ENCODE measurements at regions not wholly inside any gene's neighbourhood (a gene's known extent, or its start where the extent isn't known, plus 50 kb on each side); places are given as distances from the start of the nearest gene placed in this dataset.
"Not testable (repeated sequence)": the region's sequence is repeated elsewhere in the genome, so short reads cannot be mapped to it uniquely, and the experiment has no call there.

DNA sequence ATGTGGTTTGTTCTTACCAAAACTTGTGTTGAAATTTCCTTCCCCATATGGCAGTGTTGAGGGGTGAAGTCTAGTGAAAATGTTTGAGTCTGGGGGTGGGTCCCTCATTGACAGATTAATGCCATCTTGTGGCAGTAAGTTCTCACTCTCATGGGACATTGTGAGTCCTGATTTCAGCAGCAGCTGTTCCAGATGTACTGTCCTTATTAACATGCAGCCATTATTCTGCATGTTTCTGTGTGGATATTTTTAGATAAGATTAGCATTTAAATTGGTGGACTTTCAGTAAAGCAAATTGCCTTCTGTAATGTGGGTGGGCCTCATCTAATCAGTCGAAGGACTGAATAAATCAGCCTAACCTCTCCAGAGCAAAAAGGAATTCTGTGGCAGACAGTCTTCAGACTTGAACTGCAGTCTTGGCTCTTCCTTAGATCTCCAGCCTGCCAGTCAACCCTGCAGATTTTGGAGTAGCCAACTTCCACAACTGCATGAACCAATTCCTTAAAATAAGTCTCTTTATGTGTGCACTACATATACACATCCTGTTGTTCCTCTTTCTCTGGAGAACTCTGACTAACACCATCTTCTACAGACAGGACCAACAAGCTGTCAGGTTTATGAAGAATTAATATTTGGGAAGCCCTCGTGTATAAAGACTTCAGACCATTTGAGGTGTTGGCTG, 138.7 kb upstream of the ZNF516 start:
- Mint-ChIP-seq H3K27ac (no peak overlapping the region), H3K36me3 (peaks cover 0 to 4% of the 10 kb centered on the region in 2 donors), H3K9me3 (no peaks in the 10 kb centered on the region)
- DNase-seq (ENCODE audit: low spot score in 2 of 2) (no peak), ATAC-seq (no peak)

DNA sequence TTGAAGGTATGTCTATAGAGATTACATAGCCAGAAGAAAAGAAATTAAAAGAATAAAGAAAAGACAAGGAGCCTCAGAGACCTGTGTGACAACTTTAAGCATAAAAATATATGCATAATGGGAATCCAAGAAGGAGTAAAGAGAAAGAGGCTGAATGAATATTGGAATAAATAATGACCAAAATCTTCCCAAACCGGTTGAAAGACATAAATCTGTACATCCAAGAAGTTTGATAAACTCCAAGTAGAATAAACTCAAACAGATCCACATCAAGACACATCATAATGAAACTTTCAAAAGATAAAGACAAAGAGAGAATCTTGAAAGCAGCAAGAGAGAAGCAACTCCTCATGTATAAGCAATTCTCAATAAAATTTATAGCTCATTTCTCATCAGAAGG, 132.4 kb upstream of the ZNF516 start:
- H3K27ac Mint-ChIP-seq: no peak overlapping the region
- H3K9me3 Mint-ChIP-seq: peaks cover 0 to 4% of the 10 kb centered on the region in 2 donors
- ATAC-seq (no peak), DNase-seq (ENCODE audit: low spot score in 2 of 2) (no peak)
- peaks cover 0 to 4% of the 10 kb centered on the region in 2 donors for H3K36me3 Mint-ChIP-seq

DNA sequence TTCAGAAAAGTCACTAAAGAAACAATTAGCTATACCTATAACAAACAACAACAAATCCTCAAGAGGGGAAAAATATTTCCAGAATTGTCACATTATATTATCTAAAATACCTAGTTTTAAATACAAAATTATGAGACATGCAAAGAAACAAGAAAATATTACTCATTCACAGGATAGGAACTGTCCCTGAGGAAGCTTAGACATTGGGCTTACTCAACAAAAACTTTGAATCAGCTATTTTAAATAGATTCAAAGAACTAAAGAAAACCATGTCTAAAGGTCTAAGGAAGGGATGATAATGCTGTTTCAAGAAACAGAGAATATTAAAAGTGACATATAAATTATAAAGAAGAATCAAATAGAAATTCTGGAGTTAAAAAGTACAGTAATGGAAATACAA, 131.9 kb upstream of the ZNF516 start:
- Mint-ChIP-seq H3K27ac (no peak overlapping the region), H3K9me3 (peaks cover 0 to 4% of the 10 kb centered on the region in 2 donors), H3K36me3 (peaks cover 0 to 4% of the 10 kb centered on the region in 2 donors)
- DNase-seq (ENCODE audit: low spot score in 2 of 2): no peak
- ATAC-seq: no peak

DNA sequence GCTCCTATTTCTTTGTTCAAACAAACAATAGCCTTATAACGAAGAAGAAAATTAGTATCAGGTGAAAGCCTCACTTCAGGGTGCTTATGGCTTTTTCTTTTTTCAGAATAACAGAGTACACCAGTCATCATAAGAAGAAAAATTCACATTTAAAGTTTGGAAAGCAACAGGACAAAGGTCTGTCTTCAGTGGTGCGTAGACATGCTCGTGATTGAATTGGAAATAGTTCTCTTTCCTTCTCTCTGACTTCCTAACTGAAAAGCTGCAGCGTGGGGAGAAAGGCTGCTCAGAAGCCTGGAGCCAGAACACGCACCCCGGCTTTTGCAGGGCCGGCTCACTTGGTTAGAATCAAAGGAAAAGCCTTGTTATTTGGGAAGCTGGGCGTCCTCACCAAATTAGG, 127.6 kb upstream of the ZNF516 start:
- no peak for DNase-seq (ENCODE audit: low spot score in 2 of 2)
- no peak for ATAC-seq
- Mint-ChIP-seq H3K36me3 (no peaks in the 10 kb centered on the region), H3K9me3 (no peaks in the 10 kb centered on the region), H3K27ac (no peak overlapping the region)

DNA sequence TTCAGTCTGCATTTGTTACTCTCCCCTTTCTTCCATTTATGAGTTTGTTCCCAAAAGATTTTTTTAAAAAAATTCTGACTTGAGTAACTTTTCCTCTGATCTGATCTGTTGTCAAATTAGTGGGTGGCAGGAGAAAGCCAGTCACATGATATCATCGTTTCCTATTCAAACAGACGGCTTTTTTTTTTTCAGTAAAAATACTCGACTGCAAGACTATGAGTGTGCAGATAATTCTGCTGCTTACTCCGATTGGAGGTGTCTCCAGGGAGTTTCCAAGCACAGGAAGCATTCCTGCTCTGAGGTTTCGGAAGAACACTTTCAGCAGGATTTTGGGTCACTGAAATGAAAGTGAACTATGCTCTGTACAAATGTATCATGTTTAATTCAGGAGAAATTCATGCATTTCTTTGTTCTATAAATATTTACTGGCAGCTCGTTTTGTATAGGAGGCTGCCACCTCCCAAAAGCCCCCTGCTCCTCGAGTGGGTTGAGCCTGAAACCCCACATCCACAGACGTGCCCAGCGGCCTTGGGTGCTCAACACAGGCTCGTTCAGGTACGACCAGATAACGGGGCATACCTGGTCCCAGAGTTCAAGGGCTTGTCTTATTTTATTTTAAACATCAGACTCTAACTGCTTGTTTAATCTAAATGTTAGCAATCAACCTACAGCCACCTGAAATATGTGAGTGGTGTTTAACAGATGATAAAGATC, 126.9 kb upstream of the ZNF516 start:
- no peak for ATAC-seq
- Mint-ChIP-seq H3K9me3 (no peaks in the 10 kb centered on the region), H3K36me3 (no peaks in the 10 kb centered on the region), H3K27ac (no peak overlapping the region)
- no peak for DNase-seq (ENCODE audit: low spot score in 2 of 2)

DNA sequence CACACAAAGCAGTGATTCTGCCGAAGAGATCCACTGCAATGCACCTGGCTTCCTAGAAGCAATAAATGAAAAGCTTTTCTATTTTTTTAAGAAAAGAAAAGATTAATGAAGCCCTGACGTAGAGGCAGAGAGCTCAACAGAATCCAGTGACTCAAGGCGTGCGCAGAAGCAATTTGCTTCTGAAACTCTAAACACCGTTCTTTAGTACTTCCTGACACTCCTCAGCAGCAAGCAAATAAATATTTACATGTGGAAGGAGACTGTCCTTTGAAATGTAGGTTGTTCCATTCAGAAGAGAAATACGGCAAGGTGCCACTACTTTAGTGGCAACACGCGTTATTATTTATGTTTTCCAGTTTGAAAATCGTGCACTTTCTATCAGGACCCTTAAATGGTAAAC, 126.2 kb upstream of the ZNF516 start:
- ATAC-seq: no peak
- Mint-ChIP-seq H3K36me3 (no peaks in the 10 kb centered on the region), H3K9me3 (no peaks in the 10 kb centered on the region), H3K27ac (no peak overlapping the region)
- DNase-seq (ENCODE audit: low spot score in 2 of 2): no peak

DNA sequence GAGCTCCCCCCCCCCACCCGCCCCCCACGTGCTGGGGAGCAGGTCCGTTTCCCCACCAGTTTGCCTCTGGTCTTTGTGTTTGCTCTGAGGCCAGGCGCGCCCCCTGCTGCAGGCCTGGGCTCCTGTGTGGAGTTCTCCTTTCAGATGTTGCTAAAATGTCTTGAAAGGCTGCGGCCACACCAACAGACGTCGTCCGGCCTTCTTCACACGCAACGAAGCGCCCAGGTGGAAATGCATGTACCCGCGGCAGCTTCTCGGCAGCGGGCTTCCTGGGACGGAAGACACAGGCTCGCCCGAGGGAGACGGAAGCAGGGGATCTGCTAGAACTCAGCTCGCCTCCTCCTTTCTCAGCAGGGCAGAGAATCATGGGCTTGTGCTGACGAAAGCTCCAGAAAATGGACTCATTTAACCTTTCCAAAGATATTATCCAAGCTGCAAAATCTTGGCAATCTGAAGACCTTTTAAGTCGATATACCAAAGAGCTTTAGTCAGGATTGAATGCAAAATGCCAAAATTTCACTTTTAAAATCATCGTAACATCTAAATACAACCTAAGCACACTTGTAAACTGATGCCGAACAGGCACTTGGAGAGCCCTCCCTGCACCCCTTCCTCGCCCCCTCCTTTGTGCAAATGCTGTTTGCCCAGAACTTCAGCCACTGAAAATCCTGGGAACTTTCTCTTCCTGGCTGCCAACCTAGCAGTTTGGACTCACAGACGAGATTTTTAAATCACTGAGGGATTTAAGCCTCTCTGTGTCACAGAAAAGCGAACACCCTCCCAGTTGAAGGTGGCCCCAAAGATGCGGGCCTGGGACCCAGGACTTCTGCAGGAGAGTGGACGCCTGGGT, 125.5 kb upstream of the ZNF516 start:
- no peaks in the 10 kb centered on the region for H3K9me3 Mint-ChIP-seq
- H3K27ac Mint-ChIP-seq: peak overlapping the region in 1 of 2 donors; percentile 17
- peak in 1 of 2 donors; percentile 26 for DNase-seq (ENCODE audit: low spot score in 2 of 2)
- no peaks in the 10 kb centered on the region for H3K36me3 Mint-ChIP-seq
- ATAC-seq: peak; percentile 72 to 74

DNA sequence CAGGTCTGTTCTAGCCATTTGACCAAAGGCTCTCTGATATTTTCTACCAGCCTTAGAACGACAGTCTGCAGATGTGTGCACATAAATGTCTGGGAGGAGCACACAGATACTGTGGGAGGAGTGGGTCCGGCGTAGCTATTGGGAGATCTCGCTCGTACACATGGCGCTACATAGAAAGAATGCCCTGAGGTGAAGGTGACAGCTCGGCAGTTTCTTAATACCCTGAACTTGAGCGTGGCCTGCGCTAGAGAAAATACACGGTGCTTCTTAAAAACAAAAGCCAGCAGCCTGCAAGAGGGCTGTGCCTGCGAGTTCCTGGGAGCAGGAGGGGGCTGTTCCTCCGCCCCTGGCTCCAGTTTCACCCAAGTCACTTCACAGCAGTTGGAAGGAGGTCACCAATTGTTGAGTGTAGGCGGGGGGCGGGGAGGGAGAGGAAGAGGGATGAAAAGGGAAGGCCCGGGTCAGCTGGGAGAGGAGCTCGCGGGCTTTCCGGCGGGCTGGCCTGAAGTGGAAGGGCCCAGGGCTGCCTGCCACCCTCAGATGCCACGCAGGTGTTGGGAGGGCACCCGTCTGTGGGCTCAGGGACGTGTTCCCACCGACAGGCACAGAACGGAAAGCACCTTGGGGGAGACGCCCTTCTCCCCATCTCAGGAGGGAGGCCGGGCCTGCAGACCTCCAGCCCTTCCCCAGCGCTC, 124.7 kb upstream of the ZNF516 start:
- ATAC-seq: peak; percentile 16 to 24
- Mint-ChIP-seq H3K36me3 (no peaks in the 10 kb centered on the region), H3K27ac (no peak overlapping the region), H3K9me3 (no peaks in the 10 kb centered on the region)
- no peak for DNase-seq (ENCODE audit: low spot score in 2 of 2)

DNA sequence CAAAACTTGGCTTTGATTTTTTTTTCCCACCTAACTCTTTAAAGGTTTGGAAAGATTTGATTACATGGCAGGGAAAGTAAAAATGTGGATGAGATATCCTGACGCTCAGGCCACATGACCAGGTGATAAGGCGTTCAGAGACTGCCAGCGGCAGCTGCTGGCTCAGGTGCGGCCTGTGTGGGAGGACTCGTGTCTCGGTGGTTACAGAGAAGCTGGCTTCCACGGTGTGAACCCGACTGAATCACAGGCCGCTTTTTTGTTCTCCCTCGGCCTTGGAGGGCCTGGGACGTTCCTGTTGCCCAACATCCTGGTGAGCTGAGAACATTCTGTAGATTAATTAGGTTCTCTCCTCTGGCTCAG, 124.2 kb upstream of the ZNF516 start:
- Mint-ChIP-seq H3K9me3 (no peaks in the 10 kb centered on the region), H3K27ac (no peak overlapping the region), H3K36me3 (no peaks in the 10 kb centered on the region)
- DNase-seq (ENCODE audit: low spot score in 2 of 2) (no peak), ATAC-seq (no peak)

DNA sequence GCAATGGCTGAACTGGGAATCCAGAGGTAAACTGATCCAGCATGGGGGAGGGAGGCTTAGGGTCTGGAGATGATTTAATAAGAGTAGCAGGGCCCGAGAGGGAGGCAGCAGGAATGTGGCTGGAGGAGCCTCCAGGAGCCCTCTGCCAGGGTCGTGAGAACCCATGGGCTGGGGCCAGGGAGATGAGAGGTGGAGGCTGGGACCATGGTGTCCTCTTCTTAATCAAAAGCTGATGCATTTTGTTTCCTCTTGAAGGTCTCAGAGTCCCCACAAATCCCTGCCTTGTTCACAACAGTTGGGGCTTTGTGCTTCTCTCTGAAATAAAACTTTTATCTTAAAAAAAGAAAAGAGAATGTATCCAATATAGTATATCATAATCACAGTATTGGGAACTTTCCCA, 123.7 kb upstream of the ZNF516 start:
- Mint-ChIP-seq H3K27ac (no peak overlapping the region), H3K36me3 (no peaks in the 10 kb centered on the region), H3K9me3 (no peaks in the 10 kb centered on the region)
- ATAC-seq: no peak
- DNase-seq (ENCODE audit: low spot score in 2 of 2): no peak

DNA sequence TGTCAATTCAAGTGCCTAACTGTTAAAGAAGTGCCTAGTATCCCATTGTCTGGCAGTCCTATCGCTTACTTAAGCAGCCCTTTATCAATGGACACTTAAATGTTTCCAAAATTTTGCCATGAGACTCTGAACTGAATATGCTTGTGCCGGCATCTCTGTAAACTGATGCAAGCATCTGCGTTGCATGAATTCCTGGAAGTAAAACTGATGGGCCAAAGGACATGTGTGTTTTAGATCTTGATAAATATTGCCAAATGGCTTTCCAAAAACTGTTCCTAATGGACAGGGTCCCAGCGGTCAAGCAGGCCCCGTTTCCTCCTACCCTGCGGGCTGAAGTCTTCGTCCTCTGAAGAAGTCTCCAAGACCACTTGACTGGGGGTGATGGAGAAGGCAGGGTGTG, 121.3 kb upstream of the ZNF516 start:
- no peak for DNase-seq (ENCODE audit: low spot score in 2 of 2)
- no peak for ATAC-seq
- Mint-ChIP-seq H3K27ac (no peak overlapping the region), H3K36me3 (no peaks in the 10 kb centered on the region), H3K9me3 (peaks cover 0 to 1% of the 10 kb centered on the region in 2 donors)

DNA sequence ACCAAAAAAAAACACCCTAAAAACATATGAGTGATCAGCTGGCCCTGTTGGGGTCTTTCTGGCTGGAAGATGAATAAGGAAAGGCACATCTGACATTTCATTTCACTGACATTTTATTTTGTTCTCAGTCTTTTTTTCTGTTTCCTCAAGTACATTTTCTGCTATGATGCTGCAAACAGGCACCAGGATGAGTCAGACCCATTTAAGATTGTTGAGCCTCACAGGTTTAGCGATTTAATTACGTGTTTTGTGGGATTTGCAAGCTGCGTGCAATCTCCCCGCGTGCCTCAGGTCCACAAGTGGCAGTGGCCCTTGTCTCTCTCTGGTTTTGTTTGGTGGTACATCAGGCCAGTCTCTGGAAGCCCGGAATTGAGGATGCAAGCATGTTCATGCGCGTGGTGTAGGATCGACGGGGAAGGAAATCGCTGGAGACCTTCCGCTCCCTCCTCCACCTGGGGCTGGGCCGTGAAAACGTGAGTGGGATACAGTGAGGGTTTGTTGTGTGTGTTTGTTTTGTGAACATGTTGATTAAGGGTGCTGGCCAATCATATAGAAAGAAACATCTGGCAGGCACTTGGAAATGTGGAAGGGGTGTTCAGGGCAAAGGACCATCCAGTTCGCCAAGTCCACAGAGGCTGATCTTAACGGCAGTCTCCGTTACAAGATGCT, 120.2 kb upstream of the ZNF516 start:
- Mint-ChIP-seq H3K36me3 (no peaks in the 10 kb centered on the region), H3K27ac (no peak overlapping the region), H3K9me3 (peaks cover 0 to 4% of the 10 kb centered on the region in 2 donors)
- DNase-seq (ENCODE audit: low spot score in 2 of 2) (no peak), ATAC-seq (no peak)

DNA sequence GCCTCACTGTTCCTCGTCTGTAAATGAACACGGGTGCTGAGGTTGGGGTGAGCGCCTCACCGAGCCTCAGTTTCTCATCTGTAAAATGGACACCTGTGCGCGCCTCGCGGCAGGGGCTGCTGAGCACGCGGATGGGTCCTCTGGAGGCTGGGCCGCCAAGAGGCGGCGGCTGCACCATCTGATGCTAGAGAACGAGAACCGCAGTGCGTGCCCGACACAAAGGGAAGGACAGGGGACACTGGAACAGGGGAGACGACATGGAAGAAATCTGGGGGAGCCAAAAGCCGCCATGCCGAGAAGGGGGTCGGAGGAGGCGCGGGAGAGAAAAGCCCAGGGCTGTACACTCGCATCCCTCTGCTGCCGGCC, 118.7 kb upstream of the ZNF516 start:
- Mint-ChIP-seq H3K27ac (no peak overlapping the region), H3K36me3 (no peaks in the 10 kb centered on the region), H3K9me3 (peaks cover 0 to 4% of the 10 kb centered on the region in 2 donors)
- DNase-seq (ENCODE audit: low spot score in 2 of 2) (no peak), ATAC-seq (no peak)

DNA sequence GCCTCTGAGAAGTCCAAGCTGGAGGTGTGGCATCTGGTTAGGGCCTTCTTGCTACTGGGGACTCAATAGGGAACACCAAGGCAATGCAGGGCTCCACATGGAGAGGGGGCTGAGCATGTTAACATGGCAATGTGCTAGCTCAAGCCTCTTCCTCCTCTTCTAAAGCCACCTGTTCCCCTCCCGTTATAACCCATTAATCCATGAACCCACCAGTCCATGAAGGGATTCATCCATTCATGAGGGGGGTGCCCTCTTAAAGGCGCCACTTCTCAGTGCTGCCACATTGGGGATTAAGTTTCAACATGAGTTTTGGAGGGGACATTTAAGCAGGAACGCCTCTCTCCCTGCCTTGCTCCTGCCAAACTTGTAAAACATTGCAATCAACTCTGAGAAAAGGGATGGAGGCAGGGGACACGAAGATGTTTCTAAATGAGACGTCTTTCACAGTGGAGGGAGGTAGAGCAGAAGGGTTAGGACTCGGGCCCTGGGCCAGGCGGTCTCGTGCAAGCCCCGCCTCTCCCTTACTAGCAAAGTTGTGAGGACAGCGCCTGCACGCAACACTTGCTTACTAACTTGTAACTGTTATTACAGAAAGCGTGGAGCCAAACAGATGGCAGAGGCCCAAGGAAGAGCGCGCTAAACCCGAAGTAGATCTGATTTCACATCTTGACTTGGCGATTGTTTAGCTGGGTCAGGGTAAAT, 118.2 kb upstream of the ZNF516 start:
- no peaks in the 10 kb centered on the region for H3K36me3 Mint-ChIP-seq
- peaks cover 0 to 4% of the 10 kb centered on the region in 2 donors for H3K9me3 Mint-ChIP-seq
- H3K27ac Mint-ChIP-seq: no peak overlapping the region
- DNase-seq (ENCODE audit: low spot score in 2 of 2): no peak
- ATAC-seq: no peak

DNA sequence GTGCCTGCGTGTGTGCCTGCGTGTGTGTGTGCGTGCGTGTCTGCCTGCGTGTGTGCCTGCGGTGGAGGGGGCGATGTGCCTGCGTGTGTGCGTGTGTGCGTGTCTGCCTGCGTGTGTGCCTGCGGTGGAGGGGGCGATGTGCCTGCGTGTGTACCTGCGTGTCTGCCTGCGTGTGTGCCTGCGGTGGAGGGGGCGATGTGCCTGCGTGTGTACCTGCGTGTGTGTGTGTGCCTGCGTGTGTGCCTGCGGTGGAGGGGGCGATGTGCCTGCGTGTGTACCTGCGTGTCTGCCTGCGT, 116.7 kb upstream of the ZNF516 start:
- DNase-seq (ENCODE audit: low spot score in 2 of 2); ATAC-seq; H3K36me3 Mint-ChIP-seq; H3K27ac Mint-ChIP-seq; H3K9me3 Mint-ChIP-seq: not testable (repeated sequence)
